Aorta (tissue), 5 donors: ENCODE measurements at regions not wholly inside any gene's neighbourhood (a gene's known extent, or its start where the extent isn't known, plus 50 kb on each side); places are given as distances from the start of the nearest gene placed in this dataset.

ENCODE experiments used
- ATAC-seq: fragments of 200-7000 bp; cut with Tn5 transposase; one replicate; pipeline ENCODE4 v1.9.1; 2022; ENCODE audit warnings: moderate library complexity; ENCODE audit not compliant: low FRiP score
- DNase-seq, 2 donors: peaks; one replicate each; pipeline ENCODE4 v3.0.0-alpha.2; 2020
- H3K27ac ChIP-seq, 2 donors: one replicate each; pipeline ENCODE4 v1.5.1; 2013; ENCODE audit warnings: low read length in 2 of 2, mild to moderate bottlenecking in 2 of 2, moderate library complexity in 2 of 2, control low read depth in 1 of 2, inconsistent platforms in 1 of 2, low read depth in 1 of 2
- H3K27me3 ChIP-seq, 2 donors: one replicate each; pipeline ENCODE4 v1.6.1; 2013; ENCODE audit warnings: control low read depth in 1 of 2, low read length in 1 of 2, mild to moderate bottlenecking in 1 of 2, moderate library complexity in 1 of 2; ENCODE audit not compliant: insufficient read depth in 2 of 2, control insufficient read depth in 1 of 2
- H3K36me3 ChIP-seq, 2 donors: one replicate each; pipeline ENCODE4 v1.6.1; 2013; ENCODE audit warnings: control low read depth in 1 of 2, low read length in 1 of 2, mild to moderate bottlenecking in 1 of 2; ENCODE audit not compliant: insufficient read depth in 2 of 2, control insufficient read depth in 1 of 2
- H3K4me1 ChIP-seq, 2 donors: one replicate each; pipeline ENCODE4 v1.6.1; 2013; ENCODE audit warnings: low read length in 2 of 2, control low read depth in 1 of 2, mild to moderate bottlenecking in 1 of 2, moderate library complexity in 1 of 2; ENCODE audit not compliant: insufficient read depth in 2 of 2, control insufficient read depth in 1 of 2
- H3K4me3 ChIP-seq, 2 donors: one replicate each; pipeline ENCODE4 v1.5.1; 2013; ENCODE audit warnings: low read length in 2 of 2, control low read depth in 1 of 2, mild to moderate bottlenecking in 1 of 2
- H3K9me3 ChIP-seq: one replicate; pipeline ENCODE4 v1.6.1; 2013; ENCODE audit warnings: mild to moderate bottlenecking, low read length; ENCODE audit not compliant: control insufficient read depth
- WGBS, 2 donors: extraction: QIAGEN DNeasy Blood & Tissue Kit; methylation state at CpG; one replicate each; pipeline ENCODE4 v1.1.7; 2013; 5-methylcytosine and 5-hydroxymethylcytosine counted together
- intact Hi-C, 2 donors: fragments of 100-400 bp; cut with DNase I; formaldehyde crosslinking; loops; one replicate each; pipeline versions ENCODE4 v1.14.2 to v1.15.0; 2022
- donor health status: healthy with polysubstance abuse.
- donor health status: Bipolar disorder and iron deficiency.
- donor health status: DM: no; HTN: no; CAD: no.
- donor health status: DM: no; HTN: no; CAD: no.
- donor health status: DM: yes; HTN: yes; CAD: no.

DNA sequence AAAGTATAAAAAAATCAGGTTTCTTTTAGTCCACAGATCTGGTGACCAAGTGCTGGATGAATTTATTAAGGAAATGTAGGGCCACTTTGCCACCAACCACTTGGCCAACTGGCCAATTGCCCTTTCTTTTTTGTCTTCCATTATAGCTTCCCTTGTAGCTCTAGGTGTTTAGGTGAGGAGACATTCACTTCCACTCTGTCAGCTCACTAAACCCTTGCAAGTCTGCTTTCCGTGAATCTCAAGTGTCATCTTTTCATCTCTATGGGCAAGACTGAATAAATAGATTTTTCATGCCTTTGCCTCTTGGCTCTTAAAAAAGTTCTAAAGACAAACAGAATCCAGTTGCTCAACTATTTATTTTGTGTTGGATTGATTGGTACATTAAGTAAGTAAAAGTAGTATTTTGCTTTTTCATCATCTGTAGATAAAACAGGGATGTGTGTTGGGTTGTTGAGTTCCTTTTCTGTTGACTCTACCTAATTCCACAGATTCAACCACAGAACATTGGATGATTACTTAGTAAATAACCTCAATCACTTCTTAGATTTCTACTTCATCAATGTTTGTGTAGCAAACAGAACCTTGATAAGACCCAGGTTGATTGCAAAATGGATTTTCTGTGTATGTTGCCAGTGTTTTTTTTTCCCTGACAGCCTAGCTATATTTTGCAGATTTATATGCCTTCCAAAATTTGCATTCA is 68.1 kb upstream of the GRXCR1 start:
- H3K36me3 ChIP-seq, result no peaks in the 10 kb centered on the region
- 87 to 93% methylated on average over 1 of the region's 1 CpG for WGBS, 2 donors
- no peak overlapping the region for H3K27ac ChIP-seq
- no peaks in the 10 kb centered on the region for H3K9me3 ChIP-seq
- no peak for ATAC-seq
- intact Hi-C loops, result no loop called here
- no peak for DNase-seq
- peaks cover 0 to 1% of the 10 kb centered on the region in 2 donors for H3K27me3 ChIP-seq
- no peaks in the 10 kb centered on the region for H3K4me1 ChIP-seq
- no peak overlapping the region for H3K4me3 ChIP-seq

GRCh38 chr4:42821230-42821629 is 71.3 kb upstream of the GRXCR1 start:
- Histone ChIP-seq H3K27me3 (peaks cover 0 to 1% of the 10 kb centered on the region in 2 donors), H3K27ac (no peak overlapping the region), H3K4me3 (no peak overlapping the region), H3K9me3 (no peaks in the 10 kb centered on the region), H3K4me1 (no peaks in the 10 kb centered on the region), H3K36me3 (no peaks in the 10 kb centered on the region)
- intact Hi-C loops, result no loop called here
- no peak for ATAC-seq
- DNase-seq, result no peak

GRCh38 chr4:42819863-42820514 is 72.5 kb upstream of the GRXCR1 start:
- no peak for ATAC-seq
- Histone ChIP-seq H3K36me3 (no peaks in the 10 kb centered on the region), H3K4me1 (no peaks in the 10 kb centered on the region), H3K27me3 (peaks cover 0 to 1% of the 10 kb centered on the region in 2 donors), H3K9me3 (no peaks in the 10 kb centered on the region), H3K27ac (no peak overlapping the region), H3K4me3 (no peak overlapping the region)
- DNase-seq, result no peak
- WGBS, 2 donors, result 15 to 42% methylated on average over 2 of the region's 2 CpGs
- intact Hi-C loops, result no loop called here

- H3K9me3 ChIP-seq, result no peaks in the 10 kb centered on the region
- intact Hi-C loops, result no loop called here
- H3K27me3 ChIP-seq, result no peaks in the 10 kb centered on the region
- no peaks in the 10 kb centered on the region for H3K36me3 ChIP-seq
- no peak for ATAC-seq
- no peak for DNase-seq
- H3K4me3 ChIP-seq, result no peak overlapping the region
- no peaks in the 10 kb centered on the region for H3K4me1 ChIP-seq
- no peak overlapping the region for H3K27ac ChIP-seq
These were observed 74.6 kb upstream of the GRXCR1 start for GRCh38 chr4:42817913-42818312.

- WGBS, 2 donors, result 76 to 83% methylated on average over 8 of the region's 8 CpGs
- Histone ChIP-seq H3K27me3 (no peaks in the 10 kb centered on the region), H3K9me3 (no peaks in the 10 kb centered on the region), H3K36me3 (no peaks in the 10 kb centered on the region), H3K4me3 (no peak overlapping the region), H3K27ac (no peak overlapping the region), H3K4me1 (no peaks in the 10 kb centered on the region)
- intact Hi-C loops, result no loop called here
- DNase-seq (no peak), ATAC-seq (no peak)
These were observed 75.6 kb upstream of the GRXCR1 start for GRCh38 chr4:42816880-42817400.

- intact Hi-C loops, result no loop called here
- WGBS, 2 donors, result 53 to 63% methylated on average over 9 of the region's 9 CpGs
- Histone ChIP-seq H3K4me3 (no peak overlapping the region), H3K9me3 (no peaks in the 10 kb centered on the region), H3K4me1 (no peaks in the 10 kb centered on the region), H3K27me3 (no peaks in the 10 kb centered on the region), H3K36me3 (no peaks in the 10 kb centered on the region), H3K27ac (no peak overlapping the region)
- no peak for ATAC-seq
- no peak for DNase-seq
These were observed 76.2 kb upstream of the GRXCR1 start for GRCh38 chr4:42816189-42816879.

DNA sequence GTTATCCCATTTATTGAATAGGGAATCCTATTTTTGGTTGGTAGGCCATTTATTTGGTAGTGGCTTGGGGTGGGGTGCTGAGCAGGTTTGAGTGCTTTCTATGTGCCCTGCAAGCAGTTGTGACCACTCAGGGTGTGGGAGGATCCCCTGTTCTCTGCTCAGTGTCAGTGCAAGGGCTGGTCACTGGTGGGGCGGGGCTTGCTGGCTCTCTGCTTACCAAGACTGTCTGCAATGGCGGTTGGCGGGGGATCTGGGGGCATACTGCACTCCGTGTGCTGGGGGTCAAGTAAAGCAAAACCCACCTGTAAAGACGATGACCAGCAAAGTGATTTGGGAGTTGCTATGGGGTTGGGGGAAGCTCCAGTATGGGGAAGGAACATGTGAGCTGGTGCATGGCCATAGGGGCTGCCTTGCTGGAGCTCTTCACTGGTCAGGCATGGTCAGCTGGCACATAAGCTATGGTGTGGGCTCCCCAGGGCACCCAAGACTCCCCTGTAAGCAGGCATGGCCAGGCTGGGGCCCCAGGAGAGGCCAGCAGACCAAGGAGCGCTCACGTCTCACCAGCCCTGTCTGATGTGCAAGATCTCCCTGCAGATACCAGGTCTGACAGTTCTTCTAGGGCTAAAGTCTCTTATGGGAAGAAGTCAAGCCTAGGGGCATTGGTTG is 83.0 kb upstream of the GRXCR1 start:
- ATAC-seq (peak; percentile 36), DNase-seq (peak in 1 of 2 donors; percentile 68)
- WGBS, 2 donors, result 83 to 84% methylated on average over 7 of the region's 7 CpGs
- intact Hi-C loops, result no loop called here
- H3K36me3 ChIP-seq, result no peaks in the 10 kb centered on the region
- no peaks in the 10 kb centered on the region for H3K9me3 ChIP-seq
- H3K27me3 ChIP-seq, result no peaks in the 10 kb centered on the region
- no peak overlapping the region for H3K27ac ChIP-seq
- no peaks in the 10 kb centered on the region for H3K4me1 ChIP-seq
- no peak overlapping the region for H3K4me3 ChIP-seq

DNA sequence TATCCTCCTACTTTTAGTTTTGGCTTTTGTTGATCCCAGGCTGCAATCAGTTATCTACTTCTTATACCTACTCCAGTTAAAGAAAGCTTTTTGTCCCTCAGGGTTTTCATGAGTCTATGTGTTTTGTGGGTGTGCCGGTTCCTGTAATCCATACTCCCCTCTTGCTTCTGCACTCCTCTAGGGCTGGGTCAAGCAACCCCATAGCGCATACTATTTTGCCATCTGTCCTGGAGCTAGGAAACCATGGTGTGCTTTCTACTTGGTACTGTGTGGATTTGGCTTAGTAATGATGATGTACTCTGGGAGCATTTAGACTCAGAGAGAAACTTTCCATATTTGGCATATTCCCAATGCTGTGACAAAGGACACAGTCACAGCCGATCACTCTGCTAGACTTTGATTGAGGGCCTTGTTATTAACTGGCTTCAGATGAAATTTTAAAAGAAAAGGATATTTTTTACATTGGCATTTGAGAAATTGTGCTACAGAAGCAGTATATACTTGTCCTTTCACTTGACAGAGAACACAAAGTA is 86.1 kb upstream of the GRXCR1 start:
- H3K4me1 ChIP-seq, result no peaks in the 10 kb centered on the region
- WGBS, 2 donors, result 67 to 84% methylated on average over 3 of the region's 3 CpGs
- no peak overlapping the region for H3K27ac ChIP-seq
- H3K4me3 ChIP-seq, result no peak overlapping the region
- H3K9me3 ChIP-seq, result peaks cover 5% of the 10 kb centered on the region
- ATAC-seq (no peak), DNase-seq (no peak)
- no peaks in the 10 kb centered on the region for H3K27me3 ChIP-seq
- no peaks in the 10 kb centered on the region for H3K36me3 ChIP-seq
- intact Hi-C loops, result no loop called here
